NB4 (cell line): ENCODE measurements at regions not wholly inside any gene's neighbourhood (a gene's known extent, or its start where the extent isn't known, plus 50 kb on each side); places are given as distances from the start of the nearest gene placed in this dataset.
"Not testable (repeated sequence)": the region's sequence is repeated elsewhere in the genome, so short reads cannot be mapped to it uniquely, and the experiment has no call there.

ENCODE experiments used
- DNase-seq: peaks from one replicate; pipeline ENCODE4 v3.0.0; 2010; ENCODE audit warnings: low read depth
- H3K4me3 ChIP-seq: one replicate; pipeline ENCODE4 v1.5.1; 2011; ENCODE audit warnings: mild to moderate bottlenecking, low read depth, low read length, moderate library complexity
- CTCF ChIP-seq: IDR thresholded peaks from one replicate; pipeline ENCODE4 v1.5.1; 2012; ENCODE audit warnings: low read depth, low read length
- MYC ChIP-seq: IDR thresholded peaks from 2 replicates; pipeline ENCODE4 v1.6.1; 2011; ENCODE audit warnings: low read depth, low read length
- POLR2A ChIP-seq: IDR thresholded peaks from 2 replicates; pipeline ENCODE4 v1.6.1; 2011; ENCODE audit warnings: mild to moderate bottlenecking; ENCODE audit not compliant: insufficient read length; ENCODE audit errors: extremely low read depth
- TF ChIP-seq, protein P1 (sequence below): IDR thresholded peaks from 2 replicates; pipeline ENCODE4 v1.6.1; 2011; ENCODE audit warnings: low read depth, low read length

GRCh38 chr18:9017905-9018227 is 84.6 kb upstream of the NDUFV2 start:
- no peak for DNase-seq
- peak overlapping the region; percentile 39 for H3K4me3 ChIP-seq

DNA sequence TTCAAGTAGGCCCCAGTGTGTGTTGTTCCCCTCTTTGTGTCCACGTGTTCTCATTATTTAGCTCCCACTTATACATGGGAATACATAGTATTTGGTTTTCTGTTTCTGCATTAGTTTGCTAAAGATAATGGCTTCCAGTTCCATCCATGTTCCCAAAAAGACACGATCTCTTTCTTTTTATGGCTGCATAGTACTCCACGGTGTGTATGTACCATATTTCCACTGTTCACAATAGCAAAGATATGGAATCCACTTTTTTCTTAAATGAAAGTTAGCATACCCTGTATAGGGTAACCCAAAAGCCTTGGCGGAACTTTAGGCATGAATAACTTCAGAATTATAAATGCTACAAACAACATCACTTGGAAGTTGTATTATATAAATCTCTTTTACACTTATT is 83.4 kb upstream of the NDUFV2 start:
- no peak for DNase-seq
- H3K4me3 ChIP-seq, result no peak overlapping the region
- TF ChIP-seq POLR2A (no peak), CTCF (no peak), MYC (no peak)
- TF ChIP-seq, protein P1, sequence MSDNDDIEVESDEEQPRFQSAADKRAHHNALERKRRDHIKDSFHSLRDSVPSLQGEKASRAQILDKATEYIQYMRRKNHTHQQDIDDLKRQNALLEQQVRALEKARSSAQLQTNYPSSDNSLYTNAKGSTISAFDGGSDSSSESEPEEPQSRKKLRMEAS, result no peak

More at GRCh38 chr18:9017905-9018227, 84.6 kb upstream of the NDUFV2 start:
- TF ChIP-seq, protein P1, result no peak
- TF ChIP-seq MYC (no peak), POLR2A (no peak)

- no peak overlapping the region for H3K4me3 ChIP-seq
- TF ChIP-seq MYC (no peak), POLR2A (no peak), CTCF (no peak)
- TF ChIP-seq, protein P1, result no peak
- DNase-seq, result no peak
Measured at GRCh38 chr18:9020221-9020620, 82.3 kb upstream of the NDUFV2 start.

- no peak for TF ChIP-seq CTCF
- TF ChIP-seq POLR2A, result no peak
- no peak for TF ChIP-seq MYC
- H3K4me3 ChIP-seq, result no peak overlapping the region
- no peak for DNase-seq
Measured at GRCh38 chr18:9021458-9021857, 81.0 kb upstream of the NDUFV2 start.

DNA sequence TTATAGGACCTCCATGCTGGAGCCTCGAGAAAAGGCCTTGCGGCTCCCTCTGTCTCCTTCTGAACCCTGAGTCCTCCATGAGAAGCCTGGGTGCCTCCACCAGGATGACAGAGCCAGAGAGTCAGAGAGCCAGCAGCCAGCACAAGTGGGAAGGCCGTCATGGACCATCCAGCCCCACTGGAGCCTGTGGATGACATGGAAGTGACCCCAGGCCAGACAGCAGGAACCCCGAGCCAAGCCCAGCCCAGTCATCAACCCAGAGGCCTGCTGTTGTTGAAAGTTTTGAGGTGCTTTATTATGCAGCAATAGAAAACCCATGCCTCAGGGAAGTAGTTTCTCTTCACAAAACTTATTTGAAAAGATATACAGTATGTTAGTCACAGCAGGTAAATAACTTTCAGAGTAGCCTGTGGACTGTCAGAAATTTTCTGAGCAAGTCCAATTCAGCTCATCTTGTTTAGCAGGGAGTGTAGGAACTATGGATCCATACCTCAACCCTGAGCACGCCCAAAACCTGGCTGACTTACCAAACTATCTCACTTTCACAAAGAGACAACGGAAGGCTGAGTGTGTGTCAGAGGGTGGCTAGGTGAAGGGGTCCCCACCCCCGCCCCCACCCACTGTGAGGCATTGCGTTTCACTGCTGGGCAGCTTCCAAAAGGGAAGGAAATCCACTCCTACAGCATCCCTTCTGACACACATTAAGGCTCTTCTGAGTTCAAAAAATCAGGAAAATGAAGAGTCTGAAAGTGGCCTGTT is 79.9 kb upstream of the NDUFV2 start:
- H3K4me3 ChIP-seq, result no peak overlapping the region
- no peak for DNase-seq
- TF ChIP-seq CTCF (no peak), POLR2A (no peak), MYC (no peak)
- TF ChIP-seq, protein P1, result no peak

- DNase-seq, result not testable (repeated sequence)
Measured at GRCh38 chr18:9024031-9024646, 78.4 kb upstream of the NDUFV2 start.

More at GRCh38 chr18:9024031-9024646, 78.4 kb upstream of the NDUFV2 start:
- H3K4me3 ChIP-seq, result not testable (repeated sequence)
